GM18508 (cell line): ENCODE measurements at regions not wholly inside any gene's neighbourhood (a gene's known extent, or its start where the extent isn't known, plus 50 kb on each side); places are given as distances from the start of the nearest gene placed in this dataset.
A peak's percentile ranks its signal among the peaks of the same experiment; 100 is the strongest.
"Not testable (repeated sequence)": the region's sequence is repeated elsewhere in the genome, so short reads cannot be mapped to it uniquely, and the experiment has no call there.

Source experiments
- ATAC-seq: cut with Tn5 transposase; IDR thresholded peaks from one replicate; pipeline ENCODE4 v1.9.1; 2021; ENCODE audit warnings: moderate number of reproducible peaks; ENCODE audit not compliant: insufficient read depth, unreplicated experiment

DNA sequence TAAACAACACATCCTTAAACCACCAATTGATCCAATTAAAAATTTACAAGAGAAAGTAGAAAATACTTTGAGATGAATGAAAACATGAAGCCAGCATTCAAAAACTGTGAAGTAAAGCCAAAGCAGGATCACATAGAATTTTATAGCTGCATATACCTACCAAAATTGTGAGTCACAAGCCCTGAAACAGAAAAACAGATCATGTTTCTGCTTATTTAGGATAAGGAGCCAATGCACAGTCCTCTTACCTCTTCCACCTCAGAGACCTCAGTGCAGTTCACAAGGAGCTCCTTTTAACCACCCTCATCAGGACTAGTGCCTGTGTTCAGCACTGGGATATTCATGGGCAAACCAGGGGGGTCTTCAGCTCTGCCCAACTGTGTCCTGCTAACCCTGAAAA, 386.7 kb downstream of the TECRL start:
- ATAC-seq: no peak

- ATAC-seq: no peak
These were observed 392.4 kb downstream of the TECRL start for GRCh38 chr4:64016893-64017292.

DNA sequence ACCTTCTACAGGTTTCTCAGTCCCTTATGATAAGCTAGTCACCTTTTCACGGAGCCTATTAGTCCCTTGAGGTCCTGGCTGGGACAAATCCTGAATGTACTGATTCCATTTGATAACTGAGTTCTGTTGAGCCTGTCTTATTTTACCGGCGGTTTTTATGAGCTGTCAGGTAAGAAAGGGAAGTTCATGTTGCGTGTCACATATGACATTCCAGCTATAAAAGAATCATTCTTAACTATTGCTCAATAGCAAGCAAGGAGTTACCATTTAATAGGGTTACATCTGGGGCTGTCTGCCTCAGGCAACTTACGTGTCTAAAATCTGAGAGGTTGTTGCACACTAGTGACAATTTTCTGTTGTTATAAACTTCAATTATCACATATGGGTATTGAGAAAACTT, 394.6 kb downstream of the TECRL start:
- ATAC-seq: no peak

- peak; percentile 95 for ATAC-seq
These were observed 407.9 kb downstream of the TECRL start for GRCh38 chr4:64001229-64001898.

GRCh38 chr4:64000241-64000640, 409.0 kb downstream of the TECRL start:
- no peak for ATAC-seq

DNA sequence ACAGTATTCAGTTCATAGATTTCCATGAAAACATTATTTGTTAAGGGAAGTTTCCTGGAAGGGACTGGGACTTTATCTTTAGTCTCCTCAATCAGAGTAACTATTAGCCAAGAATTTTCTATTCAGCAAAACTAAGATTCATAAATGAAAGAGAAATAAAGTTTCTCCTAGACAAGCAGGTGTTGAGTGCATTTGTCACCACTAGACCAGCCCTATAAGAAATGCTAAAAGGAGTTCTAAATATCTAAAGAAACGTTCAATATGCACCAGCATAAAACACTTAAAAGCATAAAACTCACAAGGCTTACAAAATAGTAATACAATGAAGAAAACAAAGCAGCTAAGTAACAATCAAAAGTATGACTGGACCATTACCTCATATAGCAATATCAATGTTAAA, 423.0 kb downstream of the TECRL start:
- ATAC-seq: no peak

DNA sequence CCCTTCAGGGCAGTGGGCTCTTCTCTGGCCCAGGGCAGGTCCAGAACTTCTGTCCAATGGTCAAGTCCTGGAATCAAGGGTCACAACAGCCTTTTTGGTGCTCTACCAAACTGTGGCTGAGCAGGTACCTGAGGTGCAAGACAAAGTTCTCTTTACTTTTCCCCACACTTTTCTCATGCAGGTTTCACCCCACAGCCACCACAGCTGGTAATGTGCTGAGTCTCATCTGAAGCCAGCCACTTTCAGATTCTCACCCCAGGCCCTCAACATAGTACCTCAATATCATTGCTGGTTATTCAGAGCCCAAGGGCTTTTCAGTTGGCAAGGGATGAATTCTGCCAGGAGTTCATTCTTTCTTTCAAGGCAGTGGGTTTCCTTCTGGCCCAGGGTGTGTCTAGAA, 426.0 kb downstream of the TECRL start:
- ATAC-seq: no peak

DNA sequence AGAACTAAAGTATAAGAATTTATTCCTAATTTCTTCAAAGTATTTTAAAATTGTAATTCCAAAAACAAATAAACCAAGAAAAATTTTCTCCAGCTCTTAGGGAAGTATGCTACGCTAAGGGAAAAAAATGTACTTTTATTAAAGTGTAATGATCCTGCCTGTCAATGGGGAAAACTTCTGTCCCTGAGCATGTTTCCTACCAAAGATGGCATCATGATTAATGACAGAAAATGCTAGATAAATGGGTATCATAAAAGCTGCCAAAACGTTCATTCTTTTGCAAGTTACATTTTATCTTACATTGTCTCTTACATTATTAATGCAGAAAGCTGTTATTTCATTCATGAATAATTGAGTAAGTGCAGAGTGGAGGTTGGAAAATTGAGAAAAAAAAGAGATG, 443.4 kb downstream of the TECRL start:
- no peak for ATAC-seq

DNA sequence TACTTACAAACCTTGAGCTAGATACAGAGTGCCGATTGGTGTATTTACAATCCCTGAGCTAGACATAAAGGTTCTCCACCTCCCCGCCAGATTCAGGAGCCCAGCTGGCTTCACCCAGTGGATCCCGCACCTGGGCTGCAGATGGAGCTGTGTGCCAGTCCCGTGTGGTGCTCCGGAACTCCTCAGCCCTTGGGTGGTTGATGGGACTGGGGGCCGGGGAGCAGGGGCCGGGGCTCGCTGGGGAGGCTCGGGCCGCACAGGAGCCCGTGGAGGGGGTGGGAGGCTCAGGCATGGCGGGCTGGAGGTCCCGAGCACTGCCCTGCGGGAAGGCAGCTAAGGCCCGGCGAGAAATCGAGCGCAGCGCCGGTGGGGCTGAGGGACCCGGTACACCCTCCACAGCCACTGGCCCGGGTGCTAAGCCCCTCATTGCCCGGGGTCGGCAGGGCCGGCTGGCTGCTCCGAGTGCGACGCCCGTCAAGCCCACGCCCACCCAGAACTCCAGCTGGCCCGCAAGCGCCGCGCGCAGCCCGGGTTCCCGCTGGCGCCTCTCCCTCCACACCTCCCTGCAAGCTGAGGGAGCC, 466.5 kb downstream of the TECRL start:
- ATAC-seq: not testable (repeated sequence)

DNA sequence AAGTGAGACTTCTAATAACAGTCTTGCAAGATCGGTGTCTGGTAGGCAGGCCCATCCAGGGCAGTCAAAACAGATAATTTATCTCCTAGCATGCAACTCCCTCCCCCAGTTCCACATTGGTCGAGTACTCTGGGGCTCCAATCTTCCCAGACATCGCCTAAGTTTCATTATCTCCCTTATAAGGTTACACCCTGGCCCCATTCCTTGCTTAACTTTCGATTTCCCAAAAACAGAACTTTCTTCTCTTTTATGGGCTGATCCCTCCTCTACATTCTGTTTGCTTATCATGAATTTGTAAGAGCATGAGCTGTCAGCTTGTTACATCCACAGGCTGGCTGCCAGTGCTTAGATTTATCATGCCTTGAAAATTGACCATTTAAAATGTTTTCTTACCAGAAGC, 471.3 kb downstream of the TECRL start:
- no peak for ATAC-seq

GRCh38 chr4:63922146-63922545, 487.1 kb downstream of the TECRL start:
- no peak for ATAC-seq

GRCh38 chr4:63921561-63921960, 487.7 kb downstream of the TECRL start:
- no peak for ATAC-seq

DNA sequence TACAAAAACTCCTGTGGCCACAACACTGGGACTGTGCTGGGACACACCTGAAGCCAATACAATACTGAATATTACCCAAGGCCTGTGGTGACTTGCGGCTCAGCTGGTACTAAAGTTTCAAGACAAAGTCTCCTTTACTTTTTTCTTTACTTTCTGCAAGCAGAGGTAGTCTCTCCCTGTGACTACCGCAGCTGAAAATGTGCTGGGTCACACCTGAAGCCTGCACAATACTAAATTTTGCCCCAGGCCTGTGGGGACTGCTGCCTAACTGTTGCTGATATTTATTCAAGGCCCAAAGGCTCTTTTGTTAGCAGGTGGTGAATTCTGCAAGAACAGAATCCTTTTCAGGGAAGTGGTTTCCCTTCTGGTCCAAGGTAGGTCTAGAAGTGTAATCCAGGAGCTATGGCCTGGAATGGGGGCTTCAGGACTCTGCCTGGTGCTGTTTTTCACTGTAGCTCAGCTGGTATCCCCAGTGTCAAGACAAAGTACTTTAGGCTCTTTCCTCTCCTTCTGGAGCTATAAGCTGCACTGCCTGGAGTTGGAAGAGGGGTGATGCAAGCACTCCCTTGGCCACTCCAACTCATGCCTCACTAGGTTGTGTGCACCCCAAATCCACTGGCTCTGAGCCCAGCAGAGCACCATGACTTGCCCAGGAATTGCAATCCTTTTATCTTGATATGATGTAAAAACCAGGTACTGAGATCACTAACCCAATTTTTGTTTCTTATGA, 489.4 kb downstream of the TECRL start:
- no peak for ATAC-seq

DNA sequence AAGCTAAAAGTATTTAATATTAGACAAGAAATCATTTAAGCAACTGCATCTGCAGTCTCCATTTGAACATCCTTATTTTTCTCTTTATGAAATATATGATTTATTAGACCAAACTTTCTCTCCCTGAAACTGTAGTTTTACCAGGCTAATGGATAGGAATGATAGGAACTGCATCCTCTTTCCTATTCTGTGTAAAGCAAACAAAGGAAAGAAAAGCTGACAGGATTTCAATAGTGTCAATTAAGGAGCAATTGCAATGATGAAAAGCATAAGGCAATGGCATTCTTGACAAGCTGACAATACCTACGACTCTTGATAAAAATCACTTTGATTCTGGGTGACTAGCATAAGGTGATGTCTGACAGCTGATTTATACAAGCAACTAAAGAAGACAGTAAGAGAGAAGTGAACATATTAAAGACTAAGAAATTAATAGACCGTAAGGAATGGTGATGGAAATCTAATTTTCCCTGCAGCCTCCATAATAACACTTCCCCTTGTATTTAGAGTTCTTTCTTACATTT, 502.5 kb downstream of the TECRL start:
- ATAC-seq: no peak

DNA sequence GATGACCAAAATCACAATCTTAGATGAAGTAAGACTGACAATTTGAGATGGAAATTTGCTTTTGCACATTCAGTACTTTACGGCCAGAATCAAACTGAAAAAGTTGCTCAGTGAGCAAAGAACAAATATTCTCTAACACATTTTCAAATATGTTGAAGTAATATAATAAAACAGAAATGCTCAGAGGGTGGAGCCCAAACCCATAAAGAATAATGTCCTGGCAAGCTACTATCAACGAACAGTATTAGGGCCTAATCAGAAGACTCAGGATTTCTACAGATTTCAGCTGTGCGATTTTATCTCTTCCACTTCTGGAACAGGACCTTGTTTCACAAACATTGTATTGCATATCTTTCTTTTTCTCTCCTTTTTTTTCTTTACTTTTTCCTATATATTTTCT, 505.0 kb downstream of the TECRL start:
- ATAC-seq: no peak

DNA sequence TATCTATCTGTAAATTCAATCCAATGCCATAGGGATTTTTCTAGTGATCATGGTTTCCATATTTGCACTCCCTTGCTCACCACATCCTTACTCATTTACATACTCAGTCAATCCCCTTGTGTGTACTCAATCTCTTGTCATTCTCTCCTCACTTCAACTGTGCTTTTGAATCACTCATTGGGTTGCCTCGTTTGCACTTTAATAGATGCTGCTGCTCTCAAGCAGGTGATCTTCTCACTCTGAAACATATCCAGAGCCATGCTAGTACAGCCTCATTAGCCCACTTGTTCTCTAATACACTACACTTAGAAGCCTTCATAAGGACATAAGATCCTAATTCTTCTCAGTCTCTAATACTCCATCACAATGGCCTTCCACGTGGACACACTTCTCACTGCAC, 507.9 kb downstream of the TECRL start:
- ATAC-seq: no peak

GRCh38 chr4:63898961-63899360, 510.3 kb downstream of the TECRL start:
- no peak for ATAC-seq

DNA sequence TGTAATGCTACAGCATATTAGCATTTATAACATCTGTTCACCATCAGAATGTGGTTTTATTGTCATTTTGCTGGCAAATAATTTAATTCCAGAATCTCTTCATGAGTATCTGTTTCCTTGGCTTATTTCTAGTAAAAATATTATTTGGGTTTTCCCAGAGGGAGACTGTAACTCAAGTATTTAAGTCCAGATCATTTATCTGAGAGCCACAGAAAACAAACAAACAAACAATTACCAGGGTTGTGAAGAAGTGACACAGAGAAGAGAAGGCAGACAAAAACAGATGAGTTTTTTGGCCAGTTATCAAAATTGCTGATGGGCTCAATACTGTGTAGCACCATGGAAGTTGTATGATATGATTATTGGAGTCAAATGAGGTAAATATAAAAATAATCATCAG, 515.1 kb downstream of the TECRL start:
- no peak for ATAC-seq

DNA sequence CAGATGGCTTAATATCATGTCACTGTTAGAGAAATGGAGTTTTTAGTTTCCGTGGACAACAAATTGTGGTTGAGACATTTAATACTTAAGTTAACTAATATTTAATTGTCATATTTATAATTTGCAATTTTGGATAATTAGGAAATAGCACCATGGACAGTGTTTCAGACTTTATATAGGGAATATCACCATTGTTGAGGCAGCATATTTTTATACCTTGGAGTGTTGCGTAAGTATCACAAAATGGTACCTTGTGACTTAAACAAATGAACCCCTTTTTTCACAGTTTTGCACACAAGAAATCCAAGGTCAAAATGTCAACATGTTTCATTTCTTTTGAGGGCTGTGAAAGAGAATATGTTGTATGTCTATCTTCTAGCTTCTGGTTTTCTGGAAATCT, 539.9 kb downstream of the TECRL start:
- ATAC-seq: no peak

- no peak for ATAC-seq
These were observed 557.8 kb downstream of the TECRL start for GRCh38 chr4:63851496-63851895.

DNA sequence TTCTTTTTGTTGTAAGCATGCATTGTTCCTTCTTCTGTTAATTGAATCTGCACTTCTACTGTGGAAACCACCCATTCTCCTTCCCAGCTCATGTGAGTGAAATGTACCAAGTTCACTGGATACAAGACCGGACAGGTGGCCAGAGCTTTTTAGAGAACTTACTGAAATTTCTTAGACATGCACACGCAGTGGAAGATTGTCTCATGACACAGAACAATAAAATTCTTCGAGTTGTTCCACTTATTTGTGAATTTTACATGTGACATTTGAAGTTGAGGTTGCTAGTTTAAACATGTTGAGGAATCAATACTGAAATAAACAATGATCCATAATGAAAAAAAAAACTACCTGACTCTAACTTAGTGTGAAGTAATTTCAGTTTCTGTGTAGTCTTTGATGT, 568.0 kb downstream of the TECRL start:
- ATAC-seq: no peak
